ENCODE measurements at regions not wholly inside any gene's neighbourhood (a gene's known extent, or its start where the extent isn't known, plus 50 kb on each side); places are given as distances from the start of the nearest gene placed in this dataset.
"Not testable (repeated sequence)": the region's sequence is repeated elsewhere in the genome, so short reads cannot be mapped to it uniquely, and the experiment has no call there.

GRCh38 chr13:103634066-103634465 is 567.8 kb upstream of the SLC10A2 start:
- Mint-ChIP-seq H3K27me3 (no peaks in the 10 kb centered on the region), H3K27ac (no peak overlapping the region), H3K4me1 (no peaks in the 10 kb centered on the region), H3K4me3 (no peak overlapping the region), H3K9me3 (peaks cover 0 to 2% of the 10 kb centered on the region in 2 donors), H3K36me3 (no peaks in the 10 kb centered on the region)
- ATAC-seq (replicated peaks) (no peak), DNase-seq (no peak)

DNA sequence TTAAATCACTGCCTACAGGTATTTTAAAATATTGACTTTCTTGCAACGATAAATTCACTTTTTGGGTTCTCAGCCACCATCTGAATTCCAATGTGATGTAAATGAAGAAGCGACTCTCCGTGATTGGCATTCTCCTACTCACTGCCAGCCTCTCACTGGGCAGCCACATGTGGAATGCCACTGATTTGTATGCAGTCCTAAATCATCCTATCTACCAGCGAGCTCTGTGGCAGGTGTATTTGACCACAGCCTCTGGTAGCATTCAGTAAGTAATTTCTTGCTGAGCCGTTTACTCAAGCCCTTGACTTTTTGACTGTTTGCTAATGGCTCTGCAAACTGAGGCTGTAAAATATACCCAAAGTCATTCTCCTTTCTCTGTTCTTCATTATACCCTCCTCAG is 559.0 kb upstream of the SLC10A2 start:
- no peaks in the 10 kb centered on the region for H3K9me3 Mint-ChIP-seq
- ATAC-seq (replicated peaks) (no peak), DNase-seq (no peak)
- H3K4me3 Mint-ChIP-seq = no peak overlapping the region
- H3K4me1 Mint-ChIP-seq = no peaks in the 10 kb centered on the region
- no peak overlapping the region for H3K27ac Mint-ChIP-seq
- no peaks in the 10 kb centered on the region for H3K36me3 Mint-ChIP-seq
- no peaks in the 10 kb centered on the region for H3K27me3 Mint-ChIP-seq

DNA sequence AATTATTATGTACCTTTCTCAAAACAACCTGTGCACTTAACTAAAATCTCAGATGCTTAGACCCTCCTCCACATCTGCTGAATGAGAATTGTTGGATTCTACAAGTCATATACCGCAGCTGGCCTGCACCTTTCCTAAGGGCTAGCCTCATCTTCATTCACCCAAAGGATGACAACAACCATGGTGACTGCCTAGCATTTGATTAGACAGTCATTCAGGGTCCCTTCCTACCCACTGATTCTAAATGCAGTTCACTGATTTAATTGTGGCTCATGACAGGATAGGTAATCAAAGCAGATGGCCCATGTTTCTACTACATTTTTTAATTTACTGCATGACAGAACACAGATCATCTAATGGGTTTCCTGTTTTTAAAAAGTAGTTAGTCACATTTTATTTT is 551.9 kb upstream of the SLC10A2 start:
- no peaks in the 10 kb centered on the region for H3K9me3 Mint-ChIP-seq
- no peak for DNase-seq
- no peak for ATAC-seq (replicated peaks)
- no peaks in the 10 kb centered on the region for H3K27me3 Mint-ChIP-seq
- H3K4me3 Mint-ChIP-seq = no peak overlapping the region
- no peak overlapping the region for H3K27ac Mint-ChIP-seq
- H3K4me1 Mint-ChIP-seq = no peaks in the 10 kb centered on the region
- no peaks in the 10 kb centered on the region for H3K36me3 Mint-ChIP-seq

- no peak overlapping the region for H3K4me3 Mint-ChIP-seq
- ATAC-seq (replicated peaks) (no peak), DNase-seq (no peak)
- no peaks in the 10 kb centered on the region for H3K36me3 Mint-ChIP-seq
- H3K27me3 Mint-ChIP-seq = no peaks in the 10 kb centered on the region
- no peaks in the 10 kb centered on the region for H3K9me3 Mint-ChIP-seq
- H3K4me1 Mint-ChIP-seq = no peaks in the 10 kb centered on the region
- H3K27ac Mint-ChIP-seq = no peak overlapping the region
These were observed 549.6 kb upstream of the SLC10A2 start for GRCh38 chr13:103615771-103616170.

DNA sequence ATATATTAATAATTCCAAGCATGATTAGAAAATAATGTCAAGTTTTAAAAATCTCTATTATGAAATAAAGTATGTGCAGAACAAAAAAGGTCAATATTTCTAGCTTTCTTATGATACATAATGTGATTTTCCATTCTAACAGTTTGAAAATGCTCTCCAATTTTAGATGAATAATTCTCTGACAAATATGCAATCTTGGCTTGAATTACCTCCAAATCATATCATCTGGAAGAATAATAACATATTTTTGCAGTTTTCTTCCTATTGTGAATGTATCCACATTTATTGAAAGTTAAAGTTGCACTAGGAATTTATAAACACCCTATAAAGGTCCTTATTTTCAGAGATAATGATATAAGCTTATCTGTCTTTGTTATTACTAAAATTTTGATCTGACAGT is 548.5 kb upstream of the SLC10A2 start:
- Mint-ChIP-seq H3K4me1 (no peaks in the 10 kb centered on the region), H3K9me3 (no peaks in the 10 kb centered on the region), H3K27me3 (no peaks in the 10 kb centered on the region), H3K36me3 (no peaks in the 10 kb centered on the region), H3K27ac (no peak overlapping the region), H3K4me3 (no peak overlapping the region)
- ATAC-seq (replicated peaks) (no peak), DNase-seq (no peak)

DNA sequence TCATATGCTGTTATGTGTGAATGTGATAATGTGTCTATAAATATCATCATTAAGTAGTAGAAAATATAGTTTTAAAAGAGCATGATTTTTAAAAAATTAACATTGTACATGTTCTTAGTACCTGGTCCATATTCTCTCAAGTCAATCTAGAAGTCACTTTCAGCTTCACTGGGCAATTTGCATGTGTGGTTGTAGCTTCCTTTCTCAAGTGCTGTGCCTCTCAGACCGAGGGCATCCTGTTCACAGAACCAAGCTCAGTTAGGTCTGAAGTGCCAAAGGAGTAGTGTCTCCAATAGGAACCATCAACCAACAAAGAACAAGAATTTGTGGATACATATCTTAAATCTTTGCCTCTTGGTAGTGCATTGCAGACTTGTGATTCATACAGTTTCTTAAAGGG is 541.8 kb upstream of the SLC10A2 start:
- Mint-ChIP-seq H3K27ac (no peak overlapping the region), H3K4me1 (peaks cover 2 to 5% of the 10 kb centered on the region in 2 donors), H3K36me3 (no peaks in the 10 kb centered on the region), H3K27me3 (no peaks in the 10 kb centered on the region), H3K9me3 (no peaks in the 10 kb centered on the region), H3K4me3 (no peak overlapping the region)
- DNase-seq (no peak), ATAC-seq (replicated peaks) (peak in 1 of 2 donors; percentile 55)

GRCh38 chr13:103605546-103606326 is 539.5 kb upstream of the SLC10A2 start:
- no peaks in the 10 kb centered on the region for H3K36me3 Mint-ChIP-seq
- H3K27me3 Mint-ChIP-seq = no peaks in the 10 kb centered on the region
- no peak for ATAC-seq (replicated peaks)
- no peak overlapping the region for H3K4me3 Mint-ChIP-seq
- DNase-seq = no peak
- H3K27ac Mint-ChIP-seq = no peak overlapping the region
- H3K4me1 Mint-ChIP-seq = peaks cover 2 to 5% of the 10 kb centered on the region in 2 donors
- peaks cover 0 to 3% of the 10 kb centered on the region in 2 donors for H3K9me3 Mint-ChIP-seq

- not testable (repeated sequence) for H3K27me3 Mint-ChIP-seq; H3K36me3 Mint-ChIP-seq; ATAC-seq (replicated peaks); H3K4me1 Mint-ChIP-seq; H3K4me3 Mint-ChIP-seq; H3K9me3 Mint-ChIP-seq; H3K27ac Mint-ChIP-seq; DNase-seq
These were observed 533.7 kb upstream of the SLC10A2 start for GRCh38 chr13:103599870-103600269.

DNA sequence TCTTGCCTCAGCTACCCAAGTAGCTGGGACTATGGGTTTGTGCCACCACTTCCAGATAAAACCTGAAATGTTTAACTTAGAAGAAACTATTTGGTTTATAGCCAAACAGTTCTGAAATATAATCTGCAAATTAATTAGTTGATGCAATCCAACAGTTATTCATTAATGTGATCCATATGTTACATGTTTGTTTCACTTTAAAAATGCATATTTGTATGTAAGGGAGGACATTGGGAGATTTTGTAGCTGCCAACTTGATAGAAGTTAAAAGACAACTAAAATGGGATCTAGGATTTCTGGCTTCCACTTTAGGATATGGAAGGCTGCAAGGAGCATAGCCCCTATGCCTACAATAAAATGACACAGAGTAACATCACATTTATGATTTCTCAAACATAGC is 532.5 kb upstream of the SLC10A2 start:
- peaks cover 0 to 3% of the 10 kb centered on the region in 2 donors for H3K9me3 Mint-ChIP-seq
- no peaks in the 10 kb centered on the region for H3K36me3 Mint-ChIP-seq
- H3K4me1 Mint-ChIP-seq = no peaks in the 10 kb centered on the region
- no peak for ATAC-seq (replicated peaks)
- H3K27ac Mint-ChIP-seq = no peak overlapping the region
- H3K27me3 Mint-ChIP-seq = no peaks in the 10 kb centered on the region
- no peak overlapping the region for H3K4me3 Mint-ChIP-seq
- DNase-seq = no peak

DNA sequence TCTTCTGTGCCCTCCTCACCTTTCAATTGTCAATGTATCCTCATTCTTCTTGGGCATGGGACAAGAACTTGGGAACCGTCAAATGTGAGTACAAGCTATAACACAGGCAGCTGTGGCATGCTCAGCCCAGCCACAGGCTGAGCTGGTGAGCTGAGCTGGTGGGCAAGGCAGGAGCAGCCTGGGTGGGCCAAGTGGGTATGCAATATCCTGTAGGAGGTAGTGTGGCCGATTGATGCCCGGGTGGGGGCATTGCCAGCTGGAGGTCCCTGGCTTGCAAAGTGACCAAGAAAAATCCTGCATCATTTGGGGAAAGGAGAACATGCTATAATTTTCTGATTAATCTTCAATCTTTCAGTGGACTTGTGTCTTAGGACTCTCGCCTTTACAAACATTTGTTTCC is 507.2 kb upstream of the SLC10A2 start:
- H3K4me1 Mint-ChIP-seq = no peaks in the 10 kb centered on the region
- ATAC-seq (replicated peaks) (no peak), DNase-seq (no peak)
- H3K36me3 Mint-ChIP-seq = no peaks in the 10 kb centered on the region
- no peak overlapping the region for H3K27ac Mint-ChIP-seq
- H3K9me3 Mint-ChIP-seq = peaks cover 0 to 8% of the 10 kb centered on the region in 2 donors
- no peak overlapping the region for H3K4me3 Mint-ChIP-seq
- H3K27me3 Mint-ChIP-seq = no peaks in the 10 kb centered on the region

- H3K27ac Mint-ChIP-seq = no peak overlapping the region
- no peak for DNase-seq
- H3K4me1 Mint-ChIP-seq = no peaks in the 10 kb centered on the region
- H3K27me3 Mint-ChIP-seq = no peaks in the 10 kb centered on the region
- H3K9me3 Mint-ChIP-seq = peaks cover 0 to 5% of the 10 kb centered on the region in 2 donors
- no peak overlapping the region for H3K4me3 Mint-ChIP-seq
- ATAC-seq (replicated peaks) = no peak
- no peaks in the 10 kb centered on the region for H3K36me3 Mint-ChIP-seq
These were observed 502.1 kb upstream of the SLC10A2 start for GRCh38 chr13:103568314-103568713.

DNA sequence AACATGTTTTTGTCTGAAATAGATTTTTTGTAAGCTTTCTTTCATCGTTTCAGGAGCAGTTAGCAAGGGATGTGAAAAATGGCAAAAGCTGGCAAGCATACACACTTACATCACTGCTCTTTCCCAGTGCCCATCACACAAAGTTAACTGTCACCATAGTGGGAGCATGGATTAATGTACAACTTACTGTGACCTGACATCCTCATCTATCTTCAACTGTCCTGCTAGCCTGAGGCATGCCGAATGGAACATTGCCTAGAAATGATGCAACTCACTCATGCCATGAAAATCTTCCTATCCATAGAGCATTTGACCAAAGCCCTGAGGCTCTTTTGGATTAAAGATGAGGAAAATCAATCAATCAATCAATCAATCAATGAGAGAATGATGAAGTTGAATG is 491.7 kb upstream of the SLC10A2 start:
- no peaks in the 10 kb centered on the region for H3K27me3 Mint-ChIP-seq
- DNase-seq (no peak), ATAC-seq (replicated peaks) (no peak)
- no peaks in the 10 kb centered on the region for H3K36me3 Mint-ChIP-seq
- no peaks in the 10 kb centered on the region for H3K4me1 Mint-ChIP-seq
- no peak overlapping the region for H3K27ac Mint-ChIP-seq
- no peak overlapping the region for H3K4me3 Mint-ChIP-seq
- H3K9me3 Mint-ChIP-seq = peaks cover 3 to 4% of the 10 kb centered on the region in 2 donors

DNA sequence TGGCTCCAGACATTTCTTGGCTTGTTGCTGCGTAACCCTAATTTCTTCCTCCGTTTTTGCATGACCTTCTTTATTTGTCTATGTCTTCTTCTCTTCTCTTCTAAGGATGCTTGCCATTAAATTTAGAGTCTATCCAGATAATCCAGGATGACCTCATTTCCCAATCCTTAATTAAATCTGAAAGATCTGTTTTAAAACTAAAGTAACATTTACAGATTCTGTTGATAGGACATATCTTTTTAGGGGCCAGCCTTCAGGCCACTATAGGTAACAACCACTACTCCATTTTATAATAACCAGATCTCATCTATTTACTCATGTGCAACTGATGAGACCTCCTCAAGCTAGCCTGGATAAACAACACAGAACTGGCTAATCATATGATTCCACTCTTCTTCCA is 490.5 kb upstream of the SLC10A2 start:
- Mint-ChIP-seq H3K36me3 (no peaks in the 10 kb centered on the region), H3K4me1 (no peaks in the 10 kb centered on the region), H3K27ac (no peak overlapping the region), H3K4me3 (no peak overlapping the region), H3K27me3 (no peaks in the 10 kb centered on the region), H3K9me3 (peaks cover 3 to 4% of the 10 kb centered on the region in 2 donors)
- no peak for ATAC-seq (replicated peaks)
- DNase-seq = no peak

DNA sequence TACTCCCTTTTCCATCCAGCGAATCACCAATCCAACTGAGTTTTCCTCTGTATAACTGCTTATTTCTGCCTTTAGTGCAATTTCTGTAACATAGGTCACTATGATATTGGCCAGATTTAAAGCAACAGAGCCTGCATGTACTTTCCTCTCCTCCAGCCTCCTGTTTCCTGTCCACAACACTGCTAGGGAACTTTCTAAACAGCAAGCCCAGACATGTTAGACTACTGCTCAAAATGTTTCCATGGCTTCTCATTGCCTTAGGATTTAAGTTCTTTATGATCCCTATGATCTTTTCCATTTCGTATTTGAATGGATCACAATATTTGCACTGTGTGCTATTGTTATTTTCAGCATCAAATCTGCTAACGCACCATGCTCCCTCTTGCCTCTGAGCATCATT is 481.7 kb upstream of the SLC10A2 start:
- H3K4me3 Mint-ChIP-seq = no peak overlapping the region
- no peak for DNase-seq
- no peaks in the 10 kb centered on the region for H3K27me3 Mint-ChIP-seq
- no peak overlapping the region for H3K27ac Mint-ChIP-seq
- no peaks in the 10 kb centered on the region for H3K4me1 Mint-ChIP-seq
- H3K9me3 Mint-ChIP-seq = peaks cover 10 to 27% of the 10 kb centered on the region in 2 donors
- no peak for ATAC-seq (replicated peaks)
- no peaks in the 10 kb centered on the region for H3K36me3 Mint-ChIP-seq

GRCh38 chr13:103546271-103546670 is 480.1 kb upstream of the SLC10A2 start:
- no peak overlapping the region for H3K4me3 Mint-ChIP-seq
- no peak overlapping the region for H3K27ac Mint-ChIP-seq
- peaks cover 14 to 31% of the 10 kb centered on the region in 2 donors for H3K9me3 Mint-ChIP-seq
- ATAC-seq (replicated peaks) = no peak
- no peaks in the 10 kb centered on the region for H3K27me3 Mint-ChIP-seq
- H3K4me1 Mint-ChIP-seq = no peaks in the 10 kb centered on the region
- H3K36me3 Mint-ChIP-seq = no peaks in the 10 kb centered on the region
- no peak for DNase-seq
